PC-3 (cell line): ENCODE measurements at regions not wholly inside any gene's neighbourhood (a gene's known extent, or its start where the extent isn't known, plus 50 kb on each side); places are given as distances from the start of the nearest gene placed in this dataset.

Source experiments
- EZH2 ChIP-seq: fragments of 300-600 bp; sonication (generic); IDR thresholded peaks from one replicate; pipeline ENCODE4 v1.6.1; 2017; ENCODE audit warnings: antibody characterized with exemption, mild to moderate bottlenecking, low read length; ENCODE audit not compliant: unreplicated experiment
- TF ChIP-seq, protein P1 (sequence below): fragments of 300-600 bp; sonication (generic); conservative IDR thresholded peaks from 2 replicates; pipeline ENCODE4 v1.5.1; 2017; ENCODE audit warnings: antibody characterized with exemption, low read depth, mild to moderate bottlenecking, low read length

DNA sequence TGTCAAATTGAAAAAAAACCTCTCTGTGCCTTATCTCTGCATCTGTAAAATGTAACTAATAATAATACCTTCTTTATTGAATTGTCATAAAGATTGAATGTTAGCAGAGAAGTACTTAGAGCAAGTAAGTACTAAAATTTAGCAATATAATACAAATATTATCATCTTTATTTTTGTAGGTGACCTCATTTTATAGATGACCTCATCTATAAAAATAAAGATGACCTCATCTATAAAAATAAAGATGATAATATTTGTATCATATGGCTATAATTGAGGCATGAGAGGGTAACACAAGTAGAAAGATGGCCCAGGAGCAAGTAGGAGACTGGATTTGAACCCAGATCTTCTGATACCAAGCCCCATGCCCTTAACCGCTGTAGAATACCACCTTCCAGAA is 193.2 kb upstream of the FOXD3 start:
- TF ChIP-seq, protein P1, sequence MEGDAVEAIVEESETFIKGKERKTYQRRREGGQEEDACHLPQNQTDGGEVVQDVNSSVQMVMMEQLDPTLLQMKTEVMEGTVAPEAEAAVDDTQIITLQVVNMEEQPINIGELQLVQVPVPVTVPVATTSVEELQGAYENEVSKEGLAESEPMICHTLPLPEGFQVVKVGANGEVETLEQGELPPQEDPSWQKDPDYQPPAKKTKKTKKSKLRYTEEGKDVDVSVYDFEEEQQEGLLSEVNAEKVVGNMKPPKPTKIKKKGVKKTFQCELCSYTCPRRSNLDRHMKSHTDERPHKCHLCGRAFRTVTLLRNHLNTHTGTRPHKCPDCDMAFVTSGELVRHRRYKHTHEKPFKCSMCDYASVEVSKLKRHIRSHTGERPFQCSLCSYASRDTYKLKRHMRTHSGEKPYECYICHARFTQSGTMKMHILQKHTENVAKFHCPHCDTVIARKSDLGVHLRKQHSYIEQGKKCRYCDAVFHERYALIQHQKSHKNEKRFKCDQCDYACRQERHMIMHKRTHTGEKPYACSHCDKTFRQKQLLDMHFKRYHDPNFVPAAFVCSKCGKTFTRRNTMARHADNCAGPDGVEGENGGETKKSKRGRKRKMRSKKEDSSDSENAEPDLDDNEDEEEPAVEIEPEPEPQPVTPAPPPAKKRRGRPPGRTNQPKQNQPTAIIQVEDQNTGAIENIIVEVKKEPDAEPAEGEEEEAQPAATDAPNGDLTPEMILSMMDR, result no peak
- TF ChIP-seq EZH2, result no peak
